Body of pancreas (tissue), 4 donors: ENCODE measurements at regions not wholly inside any gene's neighbourhood (a gene's known extent, or its start where the extent isn't known, plus 50 kb on each side); places are given as distances from the start of the nearest gene placed in this dataset.

Experiments used
- ATAC-seq: fragments of 150-250 bp; one replicate; pipeline ENCODE4 v1.9.1; 2016
- DNase-seq, 4 donors: peaks; one replicate each; pipeline ENCODE4 v3.0.0-alpha.2; 2019
- H3K27ac ChIP-seq, 4 donors: fragments of 200-600 bp; sonication (generic); 1 replicate in 3 of 4; 2 replicates in 1 of 4; pipeline versions ENCODE4 v1.5.1 to v1.6.1; 2016 to 2019; ENCODE audit warnings: mild to moderate bottlenecking in 1 of 4, mixed read lengths in 1 of 4, moderate library complexity in 1 of 4
- H3K27me3 ChIP-seq, 2 donors: fragments of 200-600 bp; sonication (generic); one replicate each; pipeline ENCODE4 v1.6.0; 2016; ENCODE audit warnings: mild to moderate bottlenecking in 1 of 2
- H3K36me3 ChIP-seq, 2 donors: fragments of 200-600 bp; sonication (generic); replicated peaks in 1 of 2; 2 replicates each; pipeline ENCODE4 v1.5.1; 2016; ENCODE audit warnings: low read depth in 2 of 2; ENCODE audit not compliant: insufficient read depth in 1 of 2
- H3K4me1 ChIP-seq: fragments of 200-600 bp; sonication (generic); one replicate; pipeline ENCODE4 v1.6.0; 2016
- H3K4me3 ChIP-seq, 2 donors: fragments of 200-600 bp; sonication (generic); 1 replicate in 1 of 2; 2 replicates in 1 of 2; pipeline ENCODE4 v1.5.1; 2016 to 2019
- H3K9me3 ChIP-seq, 3 donors: fragments of 200-600 bp; sonication (generic); 1 replicate in 2 of 3; 2 replicates in 1 of 3; pipeline ENCODE4 v1.5.1; 2016
- CTCF ChIP-seq, 7 experiments: fragments of 450-650 bp in 4 of 7; fragments of 200-600 bp in 3 of 7; sonication (generic) in 3 of 7; IDR thresholded peaks; one replicate each; pipeline ENCODE4 v1.5.1; 2016 to 2019; ENCODE audit warnings: antibody characterized with exemption in 7 of 7
- POLR2A ChIP-seq, 3 donors: fragments of 450-650 bp; IDR thresholded peaks; one replicate each; pipeline ENCODE4 v1.6.1; 2016; ENCODE audit warnings: antibody characterized with exemption in 3 of 3, mild to moderate bottlenecking in 2 of 3
- WGBS, 2 donors: methylation state at CpG; one replicate each; pipeline ENCODE4 v1.1.5; 2017; 5-methylcytosine and 5-hydroxymethylcytosine counted together
- intact Hi-C: fragments of 100-400 bp; cut with DNase I; formaldehyde crosslinking; loops from one replicate; pipeline ENCODE4 v1.15.1; 2023

DNA sequence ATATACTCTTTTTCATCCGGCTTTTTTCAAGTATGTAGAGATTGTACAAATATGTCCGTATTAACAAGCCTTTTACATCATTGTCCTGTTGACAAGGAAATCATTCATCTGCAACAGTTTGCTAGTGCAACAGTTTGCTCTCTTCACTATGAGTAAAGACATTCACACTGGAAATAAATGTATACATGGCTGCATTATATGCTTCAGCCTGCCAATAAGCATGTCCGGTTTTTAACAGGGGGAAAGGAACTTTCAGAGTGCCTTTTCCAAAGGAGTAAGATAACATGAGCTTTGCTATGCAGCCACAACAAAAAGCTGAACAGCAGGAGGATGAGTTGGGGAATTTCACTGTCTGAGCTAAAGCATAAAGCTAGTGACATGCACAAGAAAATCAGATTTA lies 99.4 kb upstream of the ADTRP start:
- 35 to 44% methylated on average over 3 of the region's 3 CpGs for WGBS, 2 donors
- intact Hi-C loops = no loop called here

GRCh38 chr6:11876934-11877433 lies 98.4 kb upstream of the ADTRP start:
- no peak for TF ChIP-seq POLR2A (IDR thresholded peaks at IDR 0.05)
- no peak for TF ChIP-seq CTCF (IDR thresholded peaks at IDR 0.05)
- Histone ChIP-seq H3K4me1 (peaks cover 25% of the 10 kb centered on the region), H3K4me3 (no peak overlapping the region), H3K36me3 (no peaks in the 10 kb centered on the region), H3K27ac (no peak overlapping the region), H3K27me3 (no peaks in the 10 kb centered on the region), H3K9me3 (no peaks in the 10 kb centered on the region)
- WGBS, 2 donors = 84% methylated on average over 10 of the region's 10 CpGs
- intact Hi-C loops = no loop called here
- DNase-seq (peak in 1 of 4 donors; percentile 23), ATAC-seq (no peak)

More for the DNA sequence above, 99.4 kb upstream of the ADTRP start:
- no peak overlapping the region for H3K4me3 ChIP-seq
- no peak for TF ChIP-seq POLR2A (IDR thresholded peaks at IDR 0.05)
- TF ChIP-seq CTCF (IDR thresholded peaks at IDR 0.05) = no peak
- H3K27me3 ChIP-seq = no peaks in the 10 kb centered on the region
- no peak overlapping the region for H3K27ac ChIP-seq
- no peaks in the 10 kb centered on the region for H3K9me3 ChIP-seq
- H3K36me3 ChIP-seq = no peaks in the 10 kb centered on the region
- ATAC-seq (no peak), DNase-seq (no peak)
- H3K4me1 ChIP-seq = peaks cover 25% of the 10 kb centered on the region

DNA sequence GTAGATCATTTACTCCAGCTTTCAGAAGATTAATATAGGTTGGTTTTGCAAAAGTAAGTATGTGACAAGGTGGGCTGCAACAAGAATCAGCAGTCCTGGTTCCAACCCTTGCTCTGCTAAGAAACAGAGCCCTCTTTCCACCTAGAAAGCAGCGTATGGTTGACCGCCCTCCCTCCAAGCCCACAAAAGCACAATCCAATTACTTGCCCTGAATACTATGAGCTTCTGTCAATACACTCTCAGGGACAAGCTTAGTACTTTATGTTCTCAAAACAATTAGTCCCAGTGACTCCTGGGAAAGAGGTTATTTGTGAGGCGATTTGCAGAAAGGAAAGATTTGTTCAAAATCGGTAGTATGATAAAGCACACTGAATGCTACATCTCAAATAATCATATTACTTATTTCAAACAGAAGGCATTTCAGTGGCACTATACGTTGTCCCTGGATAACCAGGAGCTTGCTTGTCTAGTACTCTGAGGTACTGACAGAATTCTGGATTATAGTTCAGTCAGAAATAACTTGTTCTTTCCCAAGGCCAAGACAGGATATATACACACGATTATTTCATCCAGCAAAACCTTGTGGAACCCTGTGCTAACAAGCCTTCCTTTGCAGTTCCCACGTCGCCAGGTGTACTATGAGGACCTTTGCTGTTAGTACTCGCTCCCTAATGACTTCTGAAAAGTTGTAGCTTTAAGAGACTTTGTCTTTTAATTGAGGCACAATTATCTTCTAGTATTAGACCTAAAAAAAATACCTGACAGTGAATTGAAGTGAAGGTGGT lies 96.9 kb upstream of the ADTRP start:
- Histone ChIP-seq H3K36me3 (no peaks in the 10 kb centered on the region), H3K9me3 (no peaks in the 10 kb centered on the region), H3K27me3 (no peaks in the 10 kb centered on the region), H3K4me1 (peaks cover 30% of the 10 kb centered on the region), H3K27ac (peak overlapping the region in 3 of 4 donors; percentile 23 to 82 (median 68)), H3K4me3 (no peak overlapping the region)
- no peak for TF ChIP-seq CTCF (IDR thresholded peaks at IDR 0.05)
- peak in 1 of 3 donors; percentile 8 for TF ChIP-seq POLR2A (IDR thresholded peaks at IDR 0.05)
- ATAC-seq (peak; percentile 86), DNase-seq (peak in 2 of 4 donors; percentile 22 to 52)
- WGBS, 2 donors = 66 to 76% methylated on average over 9 of the region's 9 CpGs
- intact Hi-C loops = no loop called here

- H3K27me3 ChIP-seq = no peaks in the 10 kb centered on the region
- H3K4me3 ChIP-seq = no peak overlapping the region
- WGBS, 2 donors = 40% methylated on average over 8 of the region's 8 CpGs
- ATAC-seq (peak; percentile 91), DNase-seq (peak; percentile 67 to 84 (median 74))
- intact Hi-C loops = no loop called here
- H3K9me3 ChIP-seq = no peaks in the 10 kb centered on the region
- no peak for TF ChIP-seq POLR2A (IDR thresholded peaks at IDR 0.05)
- TF ChIP-seq CTCF (IDR thresholded peaks at IDR 0.05) = no peak
- H3K4me1 ChIP-seq = peaks cover 32% of the 10 kb centered on the region
- H3K27ac ChIP-seq = peak overlapping the region in 3 of 4 donors; percentile 21 to 49 (median 48)
- no peaks in the 10 kb centered on the region for H3K36me3 ChIP-seq
Observed at GRCh38 chr6:11869672-11870340, 91.2 kb upstream of the ADTRP start.
